ENCODE measurements at regions not wholly inside any gene's neighbourhood (a gene's known extent, or its start where the extent isn't known, plus 50 kb on each side); places are given as distances from the start of the nearest gene placed in this dataset.
A peak's percentile ranks its signal among the peaks of the same experiment; 100 is the strongest.

DNA sequence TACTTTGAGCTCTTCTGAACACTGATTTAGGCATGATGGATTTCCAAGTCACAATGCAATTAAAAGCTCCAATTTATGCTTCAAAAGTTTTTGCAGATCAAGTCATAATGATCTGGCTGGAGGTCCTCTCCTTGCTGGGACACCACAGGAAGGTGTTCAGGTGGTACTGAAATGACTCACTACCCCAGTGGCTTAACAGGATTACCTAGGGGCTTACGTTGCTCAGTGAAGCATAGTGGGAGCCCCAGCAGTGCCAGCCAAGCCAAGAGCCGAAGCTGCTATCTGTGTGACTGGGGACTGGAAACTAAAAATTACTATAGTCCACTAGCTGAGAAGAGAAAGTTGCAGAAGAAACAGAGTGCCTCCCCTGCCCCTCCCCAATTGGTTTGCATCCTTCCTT lies 110.1 kb upstream of the LPP start:
- no peak overlapping the region for H3K9ac ChIP-seq (ENCODE audit: low read depth, low read length)
- H3K27me3 ChIP-seq (ENCODE audit: insufficient read depth, low read length) = no peaks in the 10 kb centered on the region
- H3K4me3 ChIP-seq (ENCODE audit: low read length) = no peak overlapping the region
- no peaks in the 10 kb centered on the region for H3K9me3 ChIP-seq (ENCODE audit: insufficient read depth, low read depth, low read length)
- H3K36me3 ChIP-seq (ENCODE audit: insufficient read depth, low read depth, low read length) = no peaks in the 10 kb centered on the region
- H3K27ac ChIP-seq (ENCODE audit: low read length) = no peak overlapping the region
- H3K4me1 ChIP-seq (ENCODE audit: insufficient read depth, low read length) = 0 out of 2 replicates have a peak, but pooled peaks cover 4% of the 10 kb centered on the region

DNA sequence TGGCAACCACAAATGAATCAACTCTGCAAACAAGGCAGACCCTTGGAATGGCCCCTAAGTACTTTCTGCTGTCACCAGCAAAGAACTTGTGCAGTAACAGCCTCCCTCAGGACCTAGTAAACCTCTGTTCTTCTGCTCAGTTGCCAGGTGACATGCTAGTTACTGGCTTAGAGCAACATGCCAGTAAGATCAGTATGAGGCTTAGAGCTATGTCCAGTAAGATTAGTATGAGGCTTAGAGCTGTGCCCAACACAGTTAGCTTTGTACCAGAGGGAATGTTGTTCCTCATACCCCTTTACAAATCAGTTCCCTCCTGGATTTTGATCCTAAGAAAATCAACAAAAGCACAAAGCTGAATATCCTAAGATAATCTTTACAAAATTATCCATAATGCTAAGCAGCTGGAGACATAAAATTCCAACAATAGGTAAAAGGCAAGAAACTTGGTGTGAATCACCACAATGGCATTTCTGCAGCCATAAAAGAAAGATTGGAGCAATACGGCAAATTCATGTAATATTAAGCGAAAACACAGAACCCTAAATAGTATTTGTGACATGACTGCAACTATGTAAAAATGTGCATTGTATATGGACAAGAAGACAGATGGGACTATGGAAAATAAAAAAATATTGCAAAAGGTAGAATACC lies 107.3 kb upstream of the LPP start:
- H3K9me3 ChIP-seq (ENCODE audit: insufficient read depth, low read depth, low read length) = no peaks in the 10 kb centered on the region
- no peak overlapping the region for H3K27ac ChIP-seq (ENCODE audit: low read length)
- no peak overlapping the region for H3K9ac ChIP-seq (ENCODE audit: low read depth, low read length)
- H3K4me1 ChIP-seq (ENCODE audit: insufficient read depth, low read length) = peaks cover 7% of the 10 kb centered on the region; the same call in 1 of the 2 replicates
- no peaks in the 10 kb centered on the region for H3K36me3 ChIP-seq (ENCODE audit: insufficient read depth, low read depth, low read length)
- no peak overlapping the region for H3K4me3 ChIP-seq (ENCODE audit: low read length)
- H3K27me3 ChIP-seq (ENCODE audit: insufficient read depth, low read length) = no peaks in the 10 kb centered on the region

- peaks cover 6% of the 10 kb centered on the region; the same call in 1 of the 2 replicates for H3K4me1 ChIP-seq (ENCODE audit: insufficient read depth, low read length)
- H3K27me3 ChIP-seq (ENCODE audit: insufficient read depth, low read length) = no peaks in the 10 kb centered on the region
Observed at GRCh38 chr3:188047536-188047935, 106.4 kb upstream of the LPP start.

DNA sequence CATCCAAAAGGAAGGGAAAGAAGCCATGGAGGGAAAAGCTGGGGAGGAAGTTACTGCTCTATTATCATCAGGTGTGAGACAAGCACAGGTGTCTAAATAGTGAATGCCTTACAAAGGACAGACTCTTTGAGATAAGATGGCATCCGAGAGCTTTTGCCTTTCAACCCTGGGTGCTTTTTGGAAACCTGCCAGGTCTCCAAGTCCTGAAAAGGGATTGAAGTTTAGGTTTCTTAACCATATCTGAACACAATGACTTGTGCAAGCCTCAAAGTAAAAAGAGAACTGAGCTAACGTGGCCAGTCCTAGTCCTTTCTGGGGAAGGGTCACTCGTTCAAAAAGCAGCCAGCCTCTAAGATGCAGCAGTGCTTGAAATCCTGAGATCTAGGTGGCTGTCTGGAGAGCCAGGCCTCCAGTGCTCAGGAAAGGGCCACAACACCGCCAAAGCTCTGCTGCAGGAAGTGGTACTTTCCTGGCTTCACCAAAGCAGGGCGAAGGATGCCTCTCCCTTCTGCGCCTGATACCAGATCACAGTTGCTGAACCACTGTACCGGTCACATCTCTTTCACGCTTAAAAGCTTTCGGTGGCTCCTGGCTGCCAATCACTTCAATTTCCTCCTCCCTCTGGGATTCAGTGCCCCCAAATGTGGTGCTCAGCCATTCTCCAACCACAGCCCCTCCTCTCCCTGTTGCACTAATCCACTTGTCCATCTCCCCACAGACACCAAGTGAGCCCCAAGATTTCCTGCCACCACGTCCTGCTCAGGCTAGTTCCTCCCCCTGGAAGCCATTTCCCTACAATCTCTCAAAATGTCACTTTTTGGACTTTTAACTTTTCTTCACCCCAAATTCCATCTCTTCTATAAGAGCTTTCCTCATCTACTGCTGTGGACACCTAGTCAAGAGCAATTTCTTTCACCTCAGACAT lies 104.1 kb upstream of the LPP start:
- no peaks in the 10 kb centered on the region for H3K9me3 ChIP-seq (ENCODE audit: insufficient read depth, low read depth, low read length)
- no peak overlapping the region for H3K4me3 ChIP-seq (ENCODE audit: low read length)
- H3K36me3 ChIP-seq (ENCODE audit: insufficient read depth, low read depth, low read length) = no peaks in the 10 kb centered on the region
- no peak overlapping the region for H3K9ac ChIP-seq (ENCODE audit: low read depth, low read length)
- H3K27ac ChIP-seq (ENCODE audit: low read length) = no peak overlapping the region
- no peaks in the 10 kb centered on the region for H3K27me3 ChIP-seq (ENCODE audit: insufficient read depth, low read length)
- H3K4me1 ChIP-seq (ENCODE audit: insufficient read depth, low read length) = peaks cover 7% of the 10 kb centered on the region; the same call in 1 of the 2 replicates

More at GRCh38 chr3:188047536-188047935, 106.4 kb upstream of the LPP start:
- no peaks in the 10 kb centered on the region for H3K36me3 ChIP-seq (ENCODE audit: insufficient read depth, low read depth, low read length)
- H3K9me3 ChIP-seq (ENCODE audit: insufficient read depth, low read depth, low read length) = no peaks in the 10 kb centered on the region
- no peak overlapping the region for H3K27ac ChIP-seq (ENCODE audit: low read length)
- no peak overlapping the region for H3K9ac ChIP-seq (ENCODE audit: low read depth, low read length)
- H3K4me3 ChIP-seq (ENCODE audit: low read length) = no peak overlapping the region

GRCh38 chr3:188051801-188052168 lies 102.2 kb upstream of the LPP start:
- Histone ChIP-seq H3K4me1 (ENCODE audit: insufficient read depth, low read length) (peaks cover 7% of the 10 kb centered on the region; the same call in 1 of the 2 replicates), H3K27ac (ENCODE audit: low read length) (peak overlapping the region; percentile 8), H3K27me3 (ENCODE audit: insufficient read depth, low read length) (no peaks in the 10 kb centered on the region), H3K4me3 (ENCODE audit: low read length) (no peak overlapping the region), H3K9me3 (ENCODE audit: insufficient read depth, low read depth, low read length) (no peaks in the 10 kb centered on the region), H3K36me3 (ENCODE audit: insufficient read depth, low read depth, low read length) (no peaks in the 10 kb centered on the region), H3K9ac (ENCODE audit: low read depth, low read length) (no peak overlapping the region; the same call in 1 of the 2 replicates)

DNA sequence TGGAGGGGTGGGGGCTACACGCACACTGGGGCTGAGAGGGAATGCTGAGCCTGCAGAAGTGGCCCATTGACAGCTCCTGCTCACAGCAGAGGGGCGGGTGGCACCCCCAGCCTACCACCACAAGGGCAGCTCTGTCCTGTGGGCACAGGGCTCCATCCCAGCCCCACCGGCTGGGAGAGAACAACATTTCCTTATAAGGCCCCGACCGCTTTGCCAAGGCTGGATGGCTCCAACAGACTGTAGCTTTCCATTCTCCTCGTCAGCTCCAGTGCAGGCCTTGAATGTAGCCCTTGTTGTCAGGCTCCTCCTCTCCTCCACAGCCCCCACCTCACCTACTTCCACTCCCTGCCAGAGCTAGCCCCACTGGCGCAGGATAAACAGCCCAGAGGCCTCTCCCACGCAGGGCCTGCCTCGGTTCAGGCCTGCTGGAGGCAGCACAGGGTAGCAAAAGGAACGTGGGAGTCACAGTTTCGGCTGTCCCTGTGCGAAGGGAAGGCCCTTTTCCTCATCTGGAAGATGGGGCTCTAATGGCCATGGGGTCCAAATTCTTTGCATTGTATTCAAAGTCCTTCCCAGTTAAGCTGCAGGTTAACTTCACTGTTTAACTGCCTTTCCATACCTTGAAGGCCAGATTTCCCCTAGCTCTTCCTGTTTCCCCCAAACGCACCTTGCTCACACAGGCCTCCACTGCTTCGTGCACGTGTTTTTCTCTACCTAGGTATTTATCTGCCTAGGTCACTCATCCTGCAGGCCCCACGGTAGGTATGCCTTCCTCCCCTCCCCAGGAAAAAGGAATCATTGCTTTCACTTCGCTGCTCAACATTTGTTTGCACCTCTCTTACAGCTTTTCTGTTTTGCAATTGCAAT lies 101.6 kb upstream of the LPP start:
- peak overlapping the region; percentile 32; the same call in 1 of the 2 replicates for H3K9ac ChIP-seq (ENCODE audit: low read depth, low read length)

DNA sequence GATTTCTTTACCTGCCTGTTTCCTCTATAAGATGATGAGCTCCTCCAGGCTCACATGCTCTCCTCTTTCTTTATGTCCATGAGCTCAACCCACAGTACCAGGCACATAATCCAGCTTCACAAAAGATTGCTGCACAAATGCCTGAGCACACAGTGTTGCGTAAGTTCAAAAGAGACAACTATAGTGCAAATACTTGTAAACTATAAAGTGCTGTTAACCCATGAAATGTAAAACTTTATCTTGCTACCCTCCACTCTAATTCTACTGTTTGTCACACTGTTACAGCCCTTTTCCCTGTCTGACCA lies 101.0 kb upstream of the LPP start:
- Histone ChIP-seq H3K27ac (ENCODE audit: low read length) (no peak overlapping the region), H3K4me3 (ENCODE audit: low read length) (no peak overlapping the region), H3K4me1 (ENCODE audit: insufficient read depth, low read length) (peaks cover 7% of the 10 kb centered on the region; the same call in 1 of the 2 replicates), H3K9ac (ENCODE audit: low read depth, low read length) (no peak overlapping the region), H3K27me3 (ENCODE audit: insufficient read depth, low read length) (no peaks in the 10 kb centered on the region), H3K36me3 (ENCODE audit: insufficient read depth, low read depth, low read length) (no peaks in the 10 kb centered on the region), H3K9me3 (ENCODE audit: insufficient read depth, low read depth, low read length) (no peaks in the 10 kb centered on the region)

More for the DNA sequence above, 101.6 kb upstream of the LPP start:
- Histone ChIP-seq H3K27ac (ENCODE audit: low read length) (peak overlapping the region; percentile 8), H3K4me1 (ENCODE audit: insufficient read depth, low read length) (peaks cover 7% of the 10 kb centered on the region; the same call in 1 of the 2 replicates), H3K4me3 (ENCODE audit: low read length) (no peak overlapping the region), H3K36me3 (ENCODE audit: insufficient read depth, low read depth, low read length) (no peaks in the 10 kb centered on the region), H3K9me3 (ENCODE audit: insufficient read depth, low read depth, low read length) (no peaks in the 10 kb centered on the region), H3K27me3 (ENCODE audit: insufficient read depth, low read length) (no peaks in the 10 kb centered on the region)

DNA sequence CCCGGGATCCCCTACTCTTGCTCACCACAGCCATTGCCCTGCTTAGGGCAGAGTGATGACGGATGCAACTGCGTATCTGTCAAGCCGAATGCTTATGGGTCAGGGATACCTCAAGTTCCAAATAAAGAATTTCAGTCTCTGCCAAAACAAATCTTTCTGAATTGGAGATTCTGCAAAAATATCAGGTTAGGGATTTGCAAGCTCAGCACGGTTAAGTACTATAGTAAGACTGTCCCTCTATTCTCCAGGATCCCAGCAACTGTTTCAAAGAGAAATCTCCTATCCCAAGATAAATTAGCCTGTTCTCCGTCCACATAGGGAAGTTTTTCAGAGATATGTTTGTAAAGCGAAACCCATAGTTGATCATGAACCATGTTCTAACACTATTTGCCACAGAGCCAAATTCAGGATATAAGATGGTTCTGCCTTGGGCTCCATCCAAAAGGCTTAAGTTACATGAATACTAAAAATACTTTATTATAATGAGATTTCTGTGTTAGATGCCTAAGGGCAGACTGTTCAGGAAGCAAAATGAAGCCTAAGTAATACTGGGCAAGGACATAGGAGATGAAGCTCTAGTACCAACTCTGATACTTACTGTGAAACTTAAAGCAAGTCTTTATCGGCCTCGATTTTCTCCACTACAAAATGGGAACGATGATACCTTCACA lies 100.1 kb upstream of the LPP start:
- Histone ChIP-seq H3K4me3 (ENCODE audit: low read length) (no peak overlapping the region), H3K4me1 (ENCODE audit: insufficient read depth, low read length) (peaks cover 7% of the 10 kb centered on the region; the same call in 1 of the 2 replicates), H3K27me3 (ENCODE audit: insufficient read depth, low read length) (no peaks in the 10 kb centered on the region), H3K9me3 (ENCODE audit: insufficient read depth, low read depth, low read length) (no peaks in the 10 kb centered on the region), H3K9ac (ENCODE audit: low read depth, low read length) (no peak overlapping the region), H3K27ac (ENCODE audit: low read length) (no peak overlapping the region), H3K36me3 (ENCODE audit: insufficient read depth, low read depth, low read length) (no peaks in the 10 kb centered on the region)

DNA sequence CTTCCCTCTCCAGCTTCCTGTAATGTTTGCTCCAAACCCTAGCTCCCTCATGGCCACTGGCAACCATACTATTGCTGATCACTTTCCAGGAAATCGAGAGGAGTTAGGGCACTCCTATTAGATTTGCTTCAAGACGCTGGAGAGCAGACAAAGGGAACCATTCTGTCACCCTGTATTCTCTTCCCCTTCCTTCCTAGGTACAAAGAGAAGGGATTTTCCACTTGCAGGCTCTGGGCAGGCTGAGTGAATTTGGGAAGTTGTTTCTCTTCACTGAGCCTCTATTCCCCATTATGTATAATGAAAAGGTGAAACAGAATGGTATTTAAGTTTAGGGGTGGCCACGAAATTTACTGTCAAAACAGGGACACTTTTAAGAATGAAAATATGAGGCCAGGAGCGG lies 99.4 kb upstream of the LPP start:
- no peak overlapping the region for H3K27ac ChIP-seq (ENCODE audit: low read length)
- H3K9me3 ChIP-seq (ENCODE audit: insufficient read depth, low read depth, low read length) = no peaks in the 10 kb centered on the region
- peaks cover 7% of the 10 kb centered on the region; the same call in 1 of the 2 replicates for H3K4me1 ChIP-seq (ENCODE audit: insufficient read depth, low read length)
- no peak overlapping the region for H3K4me3 ChIP-seq (ENCODE audit: low read length)
- no peaks in the 10 kb centered on the region for H3K36me3 ChIP-seq (ENCODE audit: insufficient read depth, low read depth, low read length)
- no peaks in the 10 kb centered on the region for H3K27me3 ChIP-seq (ENCODE audit: insufficient read depth, low read length)
- no peak overlapping the region for H3K9ac ChIP-seq (ENCODE audit: low read depth, low read length)

- Histone ChIP-seq H3K27me3 (ENCODE audit: insufficient read depth, low read length) (no peaks in the 10 kb centered on the region), H3K9me3 (ENCODE audit: insufficient read depth, low read depth, low read length) (no peaks in the 10 kb centered on the region), H3K27ac (ENCODE audit: low read length) (no peak overlapping the region), H3K4me3 (ENCODE audit: low read length) (no peak overlapping the region), H3K9ac (ENCODE audit: low read depth, low read length) (no peak overlapping the region), H3K36me3 (ENCODE audit: insufficient read depth, low read depth, low read length) (no peaks in the 10 kb centered on the region), H3K4me1 (ENCODE audit: insufficient read depth, low read length) (peaks cover 8% of the 10 kb centered on the region)
Observed at GRCh38 chr3:188055388-188055787, 98.6 kb upstream of the LPP start.

DNA sequence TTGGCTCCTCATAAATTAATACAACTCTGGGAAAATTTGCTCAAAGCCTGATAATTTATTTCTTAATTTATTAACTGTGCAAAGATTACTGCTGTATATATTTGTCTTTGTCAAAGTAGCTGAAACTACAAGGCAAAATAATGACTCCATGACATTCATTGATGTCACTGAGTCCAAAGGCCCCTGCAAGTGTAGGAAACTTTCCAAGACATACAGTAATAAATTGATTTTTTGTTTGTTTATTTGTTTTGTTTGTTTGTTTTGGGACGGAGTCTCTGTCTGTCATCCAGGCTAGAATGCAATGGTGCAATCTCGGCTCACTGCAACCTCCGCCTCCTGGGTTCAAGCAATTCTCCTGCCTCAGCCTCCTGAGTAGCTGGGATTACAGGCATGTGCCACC lies 96.8 kb upstream of the LPP start:
- H3K4me1 ChIP-seq (ENCODE audit: insufficient read depth, low read length) = peaks cover 12% of the 10 kb centered on the region
- no peaks in the 10 kb centered on the region for H3K9me3 ChIP-seq (ENCODE audit: insufficient read depth, low read depth, low read length)
- H3K4me3 ChIP-seq (ENCODE audit: low read length) = no peak overlapping the region

More for the DNA sequence above, 96.8 kb upstream of the LPP start:
- Histone ChIP-seq H3K36me3 (ENCODE audit: insufficient read depth, low read depth, low read length) (no peaks in the 10 kb centered on the region), H3K27ac (ENCODE audit: low read length) (no peak overlapping the region), H3K27me3 (ENCODE audit: insufficient read depth, low read length) (no peaks in the 10 kb centered on the region), H3K9ac (ENCODE audit: low read depth, low read length) (no peak overlapping the region)
